NAMALWA (cell line): ENCODE measurements at regions not wholly inside any gene's neighbourhood (a gene's known extent, or its start where the extent isn't known, plus 50 kb on each side); places are given as distances from the start of the nearest gene placed in this dataset.
A peak's percentile ranks its signal among the peaks of the same experiment; 100 is the strongest.

ENCODE experiments used
- DNase-seq: peaks from one replicate; pipeline ENCODE4 v3.0.0-alpha.2; 2015; ENCODE audit warnings: low spot score

DNA sequence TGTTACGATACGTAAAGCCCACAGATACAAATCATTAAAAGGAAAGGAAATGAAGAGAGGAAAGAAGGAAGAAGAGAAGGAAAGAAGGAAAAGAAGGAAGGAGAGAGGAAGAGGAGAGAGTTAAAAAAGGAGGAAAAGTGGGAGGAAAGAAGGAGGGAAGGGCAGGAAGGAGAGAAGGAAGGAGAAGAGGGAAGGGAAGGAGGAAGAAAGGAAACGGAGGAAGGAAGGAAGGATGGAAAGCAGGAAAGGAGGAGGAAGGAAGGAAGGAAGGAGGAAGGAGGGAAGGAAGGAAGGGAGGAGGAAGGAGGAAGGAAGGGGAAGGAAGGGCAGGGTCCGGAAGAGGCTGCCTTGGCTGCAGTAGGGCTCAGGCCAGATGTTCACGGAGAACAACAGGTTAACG, 95.2 kb downstream of the ENGASE start:
- no peak for DNase-seq

GRCh38 chr17:79169366-79169765, 94.7 kb downstream of the ENGASE start:
- DNase-seq = no peak

GRCh38 chr17:79168486-79169055, 93.9 kb downstream of the ENGASE start:
- DNase-seq = no peak

DNA sequence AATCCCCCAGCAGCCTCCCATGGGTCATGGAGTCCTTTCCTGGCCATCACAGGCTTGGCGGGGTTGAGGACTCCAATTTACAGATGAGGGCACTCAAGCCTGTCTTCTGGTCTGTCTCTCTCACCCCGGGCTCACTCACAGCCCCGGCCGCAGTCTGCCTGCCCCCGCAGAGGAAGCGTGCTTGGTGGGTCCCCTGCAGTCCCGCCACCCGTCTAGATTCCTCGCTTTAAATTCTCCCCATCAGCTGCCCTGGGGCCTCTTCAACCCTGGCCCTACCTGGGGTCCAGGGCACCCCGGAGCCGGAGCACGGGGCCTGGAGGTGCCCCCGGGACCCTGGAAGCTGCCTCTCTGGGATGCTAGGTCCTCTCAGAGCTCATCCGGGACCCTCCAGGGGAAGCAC, 92.9 kb downstream of the ENGASE start:
- no peak for DNase-seq

GRCh38 chr17:79165756-79166473, 91.3 kb downstream of the ENGASE start:
- no peak for DNase-seq

DNA sequence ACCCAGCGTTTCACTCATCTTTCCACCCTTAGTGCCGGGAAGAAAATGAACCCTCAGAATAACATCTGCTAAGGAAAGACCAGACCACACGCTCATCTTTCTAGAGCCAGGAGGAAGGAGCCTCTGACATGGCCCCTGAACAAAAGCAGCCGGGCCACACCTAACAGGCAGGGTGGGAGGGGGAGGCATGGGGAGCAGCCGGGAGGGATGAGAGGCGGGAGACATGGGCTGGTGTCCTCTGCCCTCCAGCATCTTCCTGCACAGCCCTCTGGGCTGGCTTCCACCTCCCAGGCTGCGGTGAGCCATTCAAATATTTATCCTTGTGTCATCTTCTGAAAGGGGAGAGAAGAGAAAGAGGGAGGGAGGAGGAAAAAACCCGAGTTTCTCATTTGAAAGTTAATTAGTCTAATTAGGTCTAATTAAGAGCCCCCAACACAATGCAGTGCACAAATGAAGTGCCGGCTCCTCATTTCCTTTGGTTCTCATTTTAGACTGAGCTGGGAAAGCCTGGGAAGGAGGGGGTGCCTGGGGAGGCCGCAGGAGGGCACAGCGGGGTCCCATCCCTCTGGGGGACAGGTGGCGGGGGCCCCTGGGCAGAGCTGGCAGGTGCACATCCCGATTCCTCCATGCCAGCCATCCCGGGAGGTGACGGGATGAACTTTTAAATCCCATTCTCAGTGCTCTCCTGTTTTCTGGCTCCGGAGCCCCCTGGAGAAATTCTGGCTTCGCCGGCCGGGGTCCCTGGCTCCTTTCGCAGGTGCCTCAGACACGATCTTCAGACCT, 90.5 kb downstream of the ENGASE start:
- no peak for DNase-seq

- DNase-seq = no peak
Measured at GRCh38 chr17:79164408-79164807, 89.8 kb downstream of the ENGASE start.

DNA sequence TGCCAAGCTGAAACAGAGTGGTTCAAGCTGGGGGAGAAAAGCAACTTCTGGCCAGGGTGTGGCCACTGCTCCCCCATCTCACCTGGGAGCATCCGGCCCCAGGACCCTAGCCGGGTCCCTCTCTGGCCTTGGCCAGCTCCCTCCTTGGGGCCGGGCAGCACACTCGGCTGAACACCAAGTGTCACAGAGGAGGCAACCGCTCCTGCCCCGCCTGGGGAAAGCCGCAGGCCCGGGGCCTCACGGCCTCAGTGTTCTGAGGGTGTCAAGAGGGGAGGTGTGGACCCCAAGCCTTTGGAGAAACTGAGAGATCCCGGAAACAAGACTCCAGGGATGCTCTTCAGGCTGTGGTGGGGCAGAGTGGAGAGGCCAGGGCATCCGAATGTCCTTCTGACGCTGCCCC, 88.4 kb downstream of the ENGASE start:
- DNase-seq = no peak

GRCh38 chr17:79162012-79162963, 87.7 kb downstream of the ENGASE start:
- DNase-seq = no peak

DNA sequence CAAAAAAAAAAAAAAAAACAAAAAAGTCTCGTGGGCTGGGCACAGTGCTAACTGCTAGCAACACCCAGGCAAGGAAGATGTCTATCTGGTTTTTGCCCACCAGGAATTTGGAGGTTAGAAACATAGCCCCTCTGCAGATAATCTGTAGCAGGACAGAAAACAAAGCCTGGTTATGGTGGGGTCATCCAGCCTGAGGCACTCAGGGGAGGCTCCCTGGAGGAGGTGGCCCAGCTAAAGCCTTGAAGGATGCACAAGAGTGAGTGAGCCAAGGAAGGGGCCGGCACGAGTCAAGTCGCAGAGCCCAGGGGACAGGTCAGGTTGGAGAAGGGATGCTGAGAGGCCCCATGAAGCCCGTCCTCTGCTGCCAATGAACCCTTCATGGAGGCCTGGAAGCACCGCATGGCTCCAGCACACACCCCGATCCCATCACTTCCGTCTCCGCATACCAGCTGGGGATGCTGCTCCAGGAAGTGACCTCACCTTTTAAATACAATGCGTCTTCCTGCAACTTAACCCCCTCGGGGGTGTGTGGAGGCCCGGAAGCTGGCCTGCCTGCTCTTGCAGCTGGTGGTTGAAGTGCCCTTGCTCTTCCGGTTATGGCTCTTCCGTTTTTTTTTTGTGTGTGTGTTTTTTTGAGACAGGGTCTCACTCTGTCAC, 86.5 kb downstream of the ENGASE start:
- peak; percentile 42 for DNase-seq

GRCh38 chr17:79159926-79160325, 85.3 kb downstream of the ENGASE start:
- DNase-seq = no peak

- no peak for DNase-seq
Measured at GRCh38 chr17:79159471-79159870, 84.8 kb downstream of the ENGASE start.

- no peak for DNase-seq
Measured at GRCh38 chr17:79156463-79157095, 82.0 kb downstream of the ENGASE start.

DNA sequence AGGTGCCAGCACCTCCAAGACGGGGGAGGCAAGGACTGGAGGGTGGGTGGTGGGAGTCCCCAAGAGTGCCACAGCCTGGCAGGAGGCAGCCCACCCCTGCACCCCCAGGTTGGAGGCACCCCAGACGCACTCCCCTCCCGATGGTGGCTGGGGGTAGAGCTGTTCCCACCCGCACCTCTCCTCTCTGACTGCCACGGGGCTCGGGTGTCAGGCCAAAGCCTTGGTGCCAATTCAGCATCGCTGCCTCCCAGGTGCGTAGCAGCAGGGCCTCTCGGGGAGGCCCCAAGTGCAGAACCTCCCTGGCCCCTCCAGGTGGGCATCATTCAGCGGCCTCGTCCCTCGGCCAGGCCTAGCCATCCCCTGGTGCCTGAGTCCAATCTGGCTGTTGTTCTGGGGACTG, 81.1 kb downstream of the ENGASE start:
- no peak for DNase-seq

- DNase-seq = no peak
Measured at GRCh38 chr17:79154951-79155585, 80.4 kb downstream of the ENGASE start.

GRCh38 chr17:79154446-79154845, 79.8 kb downstream of the ENGASE start:
- no peak for DNase-seq

- DNase-seq = no peak
Measured at GRCh38 chr17:79153367-79154130, 78.9 kb downstream of the ENGASE start.

DNA sequence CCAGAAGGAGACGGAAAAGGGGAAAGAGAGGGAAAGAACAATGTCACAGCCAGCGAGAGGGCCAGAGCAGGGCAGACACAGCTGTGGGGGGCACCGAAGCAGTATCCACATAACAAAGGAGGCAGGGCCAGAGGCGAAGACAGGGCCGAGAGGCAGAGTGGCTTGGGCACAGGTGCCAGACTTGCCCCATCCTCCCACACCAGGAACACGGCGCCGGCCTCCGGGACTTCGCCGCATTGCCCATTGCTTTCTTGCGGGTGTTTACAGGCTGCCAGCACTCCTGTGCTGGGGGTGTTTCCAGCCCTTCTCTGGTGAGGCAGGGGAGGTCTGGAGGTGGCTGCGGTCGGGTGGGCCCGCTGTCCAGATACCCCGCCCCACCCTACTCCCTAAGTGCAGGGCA, 78.0 kb downstream of the ENGASE start:
- DNase-seq = no peak

- no peak for DNase-seq
Measured at GRCh38 chr17:79152110-79152509, 77.5 kb downstream of the ENGASE start.

DNA sequence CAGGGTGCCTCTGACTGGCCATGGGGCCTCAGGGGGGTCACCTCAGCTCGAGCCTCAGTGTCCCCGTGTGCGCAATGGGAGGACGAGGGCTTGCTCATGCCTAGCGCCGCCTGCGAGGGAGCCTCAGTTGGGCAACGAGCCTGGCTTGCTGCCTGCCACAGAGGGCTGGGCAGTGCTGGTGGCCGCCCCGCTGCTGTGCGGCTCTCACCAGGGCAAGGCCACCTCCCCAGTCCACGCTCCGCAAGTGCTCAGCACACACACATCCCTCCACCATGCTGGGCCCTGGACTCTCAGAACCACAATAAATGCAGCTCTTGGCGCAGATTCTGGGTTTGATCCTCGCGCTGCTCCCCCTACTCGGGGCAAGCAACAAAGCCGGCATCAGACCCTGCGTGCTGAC, 76.2 kb downstream of the ENGASE start:
- DNase-seq = no peak
